Panc1 (cell line): ENCODE measurements at regions not wholly inside any gene's neighbourhood (a gene's known extent, or its start where the extent isn't known, plus 50 kb on each side); places are given as distances from the start of the nearest gene placed in this dataset.
A peak's percentile ranks its signal among the peaks of the same experiment; 100 is the strongest.

Experiments
- ATAC-seq: fragments of 200-7000 bp; cut with Tn5 transposase; 2 replicates; pipeline ENCODE4 v1.9.1; 2020; ENCODE audit warnings: mild to moderate bottlenecking, moderate library complexity
- BruUV-seq: library from RNA; stranded (reverse); fragments of 400-500 nt; replicated peaks from 2 replicates; lab custom pipeline; 2021; lab: Mats Ljungman, UMichigan
- CTCF ChIA-PET: fragments of 300-600 bp; sonication (Branson Sonifier 250); formaldehyde crosslinking; loops from one replicate; lab custom pipeline; 2022; ENCODE audit warnings: antibody characterized with exemption; lab: Charles Lee
- POLR2A ChIA-PET: fragments of 300-600 bp; sonication (Branson Sonifier 250); formaldehyde crosslinking; loops from one replicate; lab custom pipeline; 2022; ENCODE audit warnings: antibody characterized with exemption; lab: Charles Lee
- DNase-seq: peaks from one replicate; pipeline ENCODE4 v3.0.0-alpha.2; 2010; ENCODE audit warnings: low read depth, low spot score
- H3K27ac ChIP-seq: 2 replicates; pipeline ENCODE4 v1.5.1; 2011; ENCODE audit warnings: mild to moderate bottlenecking, low read length, inconsistent platforms
- H3K27me3 ChIP-seq: fragments of 200-500 bp; sonication (Bioruptor generic); 2 replicates; pipeline ENCODE4 v1.6.0; 2014; ENCODE audit warnings: low read length, inconsistent platforms; ENCODE audit not compliant: control insufficient read depth, insufficient read depth
- H3K36me3 ChIP-seq: fragments of 200-500 bp; sonication (Bioruptor generic); 2 replicates; pipeline ENCODE4 v1.5.1; 2014; ENCODE audit warnings: inconsistent platforms, mild to moderate bottlenecking, low read length, moderate library complexity; ENCODE audit not compliant: control insufficient read depth, insufficient read depth
- H3K4me1 ChIP-seq: 2 replicates; pipeline ENCODE4 v1.5.1; 2011; ENCODE audit warnings: inconsistent platforms, mild to moderate bottlenecking, low read length, moderate library complexity; ENCODE audit not compliant: control insufficient read depth, insufficient read depth
- H3K4me3 ChIP-seq, 2 experiments: 2 replicates each; pipeline ENCODE4 v1.5.1; 2011 to 2012; ENCODE audit warnings: low read depth in 2 of 2, low read length in 2 of 2, mild to moderate bottlenecking in 2 of 2, inconsistent platforms in 1 of 2, moderate library complexity in 1 of 2
- H3K9me3 ChIP-seq: fragments of 200-500 bp; sonication (Bioruptor generic); 2 replicates; pipeline ENCODE4 v1.5.1; 2014; ENCODE audit warnings: low read depth, mild to moderate bottlenecking, inconsistent platforms, low read length, moderate library complexity; ENCODE audit not compliant: control insufficient read depth, insufficient read depth
- CTCF ChIP-seq: fragments of 450-650 bp; IDR thresholded peaks from 2 replicates; pipeline ENCODE4 v1.5.1; 2017; ENCODE audit warnings: mild to moderate bottlenecking
- POLR2AphosphoS5 ChIP-seq: IDR thresholded peaks from 2 replicates; pipeline ENCODE4 v1.6.1; 2012; ENCODE audit warnings: mild to moderate bottlenecking, low read depth, low read length, moderate library complexity
- REST ChIP-seq, 2 experiments: IDR thresholded peaks; 2 replicates each; pipeline ENCODE4 v1.6.1; 2011 to 2012; ENCODE audit warnings: low read depth in 2 of 2, control low read depth in 1 of 2, low read length in 1 of 2, mild to moderate bottlenecking in 1 of 2, moderate library complexity in 1 of 2; ENCODE audit not compliant: insufficient read depth in 1 of 2
- SIN3A ChIP-seq: IDR thresholded peaks from 2 replicates; pipeline ENCODE4 v1.6.1; 2012; ENCODE audit warnings: low read depth, mild to moderate bottlenecking, low read length, moderate library complexity, borderline replicate concordance; ENCODE audit not compliant: insufficient read depth
- TCF7L2 ChIP-seq: IDR thresholded peaks from 2 replicates; pipeline ENCODE4 v1.6.1; 2011; ENCODE audit warnings: mild to moderate bottlenecking, low read depth, low read length, inconsistent platforms
- in situ Hi-C: cut with HindIII; loops from 2 replicates; pipeline ENCODE4 v1.10.0; 2016; ENCODE audit warnings: low sequenced_read_pairs, low pct_unique_long_range_greater_than_20kb
- intact Hi-C: fragments of 100-400 bp; cut with micrococcal nuclease; formaldehyde crosslinking; loops from one replicate; pipeline ENCODE4 v1.10.0; 2022; ENCODE audit not compliant: unreplicated experiment

- CTCF ChIA-PET = no interaction called here
- H3K36me3 ChIP-seq = no peaks in the 10 kb centered on the region
- DNase-seq = no peak
- no peak overlapping the region for H3K4me3 ChIP-seq
- no peak for ATAC-seq
- TF ChIP-seq POLR2AphosphoS5 (no peak), CTCF (no peak), TCF7L2 (no peak), SIN3A (no peak), REST (IDR thresholded peaks at IDR 0.05; ENCODE audit: insufficient read depth in 1 of 2, low read depth in 2 of 2, low read length in 1 of 2) (no peak)
- in situ Hi-C loops (no loop called here), intact Hi-C loops (no loop called here)
- H3K27ac ChIP-seq = no peak overlapping the region
- no peaks in the 10 kb centered on the region for H3K27me3 ChIP-seq
- BruUV-seq = no TSS peak
- H3K9me3 ChIP-seq = no peaks in the 10 kb centered on the region
- POLR2A ChIA-PET = no interaction called here
- no peaks in the 10 kb centered on the region for H3K4me1 ChIP-seq
Observed at GRCh38 chr6:156413154-156413553, 364.0 kb upstream of the ARID1B start.

GRCh38 chr6:156410649-156411048, 366.5 kb upstream of the ARID1B start:
- no peak overlapping the region for H3K27ac ChIP-seq
- BruUV-seq = no TSS peak
- H3K9me3 ChIP-seq = no peaks in the 10 kb centered on the region
- no peaks in the 10 kb centered on the region for H3K36me3 ChIP-seq
- H3K27me3 ChIP-seq = no peaks in the 10 kb centered on the region
- ATAC-seq (no peak), DNase-seq (no peak)
- TF ChIP-seq SIN3A (no peak), CTCF (peak; percentile 17; the same call in 1 of the 2 replicates)
- ChIA-PET CTCF (no interaction called here), POLR2A (no interaction called here)
- no peaks in the 10 kb centered on the region for H3K4me1 ChIP-seq
- in situ Hi-C loops = no loop called here
- no peak overlapping the region for H3K4me3 ChIP-seq
- intact Hi-C loops = no loop called here

GRCh38 chr6:156408655-156409054, 368.5 kb upstream of the ARID1B start:
- in situ Hi-C loops (no loop called here), intact Hi-C loops (no loop called here)
- ChIA-PET POLR2A (no interaction called here), CTCF (no interaction called here)
- TF ChIP-seq POLR2AphosphoS5 = no peak
- no peak for TF ChIP-seq CTCF
- TF ChIP-seq TCF7L2 = no peak
- TF ChIP-seq SIN3A = no peak
- no peak for TF ChIP-seq REST (IDR thresholded peaks at IDR 0.05; ENCODE audit: insufficient read depth in 1 of 2, low read depth in 2 of 2, low read length in 1 of 2)
- no peak for ATAC-seq
- Histone ChIP-seq H3K9me3 (no peaks in the 10 kb centered on the region), H3K27me3 (no peaks in the 10 kb centered on the region), H3K27ac (no peak overlapping the region), H3K36me3 (no peaks in the 10 kb centered on the region), H3K4me1 (no peaks in the 10 kb centered on the region), H3K4me3 (no peak overlapping the region)
- BruUV-seq = no TSS peak
- no peak for DNase-seq
